ENCODE measurements at regions not wholly inside any gene's neighbourhood (a gene's known extent, or its start where the extent isn't known, plus 50 kb on each side); places are given as distances from the start of the nearest gene placed in this dataset.
"Not testable (repeated sequence)": the region's sequence is repeated elsewhere in the genome, so short reads cannot be mapped to it uniquely, and the experiment has no call there.

DNA sequence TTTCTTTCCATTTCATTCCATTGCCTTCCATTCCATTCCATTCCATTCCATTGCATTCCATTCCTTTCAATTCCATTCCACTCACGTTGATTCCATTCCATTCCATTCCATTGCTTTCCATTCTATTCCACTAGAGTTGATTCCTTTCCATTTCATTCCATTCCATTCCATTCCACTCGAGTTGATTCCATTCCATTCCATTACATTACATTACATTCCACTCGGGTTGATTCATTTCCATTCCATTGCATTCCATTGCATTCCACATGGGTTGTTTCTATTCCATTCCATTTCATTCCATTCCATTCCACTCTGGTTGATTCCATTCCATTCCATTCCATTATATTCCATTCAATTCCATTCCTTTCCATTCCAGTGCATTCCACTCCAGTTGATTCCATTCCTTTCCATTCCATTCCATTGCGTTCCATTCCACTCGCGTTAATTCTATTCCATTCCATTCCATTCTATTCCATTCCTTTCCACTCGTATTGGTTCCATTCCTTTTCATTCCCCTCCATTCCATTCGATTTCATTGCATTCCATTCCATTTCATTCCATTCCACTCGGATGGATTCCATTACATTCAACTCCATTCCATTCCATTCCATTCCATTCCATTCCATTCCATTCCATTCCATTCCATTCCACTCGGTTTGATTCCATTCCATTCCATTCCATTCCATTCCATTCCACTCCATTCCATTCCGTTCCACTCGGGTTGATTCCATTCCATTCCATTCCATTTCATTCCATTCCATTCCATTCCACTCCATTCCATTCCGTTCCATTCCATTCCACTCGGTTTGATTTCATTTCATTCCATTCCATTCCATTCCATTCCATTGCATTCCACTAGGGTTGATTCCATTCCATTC, 1139.1 kb downstream of the RPIA start:
- intact Hi-C loops (cut with DNase I); DNase-seq (ENCODE audit: low spot score): not testable (repeated sequence)

GRCh38 chr2:89831641-89832498, 1140.4 kb downstream of the RPIA start:
- no peak for DNase-seq (ENCODE audit: low spot score)

DNA sequence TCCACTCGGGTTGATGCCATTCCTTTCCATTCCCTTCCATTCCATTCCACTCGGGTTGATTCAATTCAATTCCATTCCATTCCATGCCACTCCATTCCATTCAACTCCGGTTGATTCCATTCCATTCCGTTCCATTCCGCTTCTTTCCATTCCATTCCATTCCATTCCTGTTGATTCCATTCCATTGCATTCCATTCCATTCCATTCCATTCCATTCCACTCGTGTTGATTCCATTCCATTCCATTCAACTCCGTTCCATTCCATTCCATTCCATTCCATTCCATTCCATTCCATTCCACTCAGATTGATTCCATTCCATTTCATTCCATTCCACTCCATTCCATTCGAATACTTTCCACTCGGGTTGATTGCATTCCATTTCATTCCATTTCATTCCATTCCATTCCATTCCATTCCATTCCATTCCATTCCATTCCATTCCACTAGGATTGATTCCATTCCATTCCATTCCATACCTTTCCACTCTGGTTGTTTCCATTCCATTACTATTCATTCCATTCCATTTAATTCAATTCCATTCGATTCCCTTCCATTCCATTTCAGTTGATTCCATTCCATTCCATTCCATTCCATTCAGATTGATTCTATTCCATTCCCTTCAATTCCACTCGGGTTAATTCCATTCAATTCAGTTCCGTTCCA, 1141.8 kb downstream of the RPIA start:
- intact Hi-C loops (cut with DNase I) = no loop called here
- no peak for DNase-seq (ENCODE audit: low spot score)

More at GRCh38 chr2:89831641-89832498, 1140.4 kb downstream of the RPIA start:
- intact Hi-C loops (cut with DNase I) = no loop called here

DNA sequence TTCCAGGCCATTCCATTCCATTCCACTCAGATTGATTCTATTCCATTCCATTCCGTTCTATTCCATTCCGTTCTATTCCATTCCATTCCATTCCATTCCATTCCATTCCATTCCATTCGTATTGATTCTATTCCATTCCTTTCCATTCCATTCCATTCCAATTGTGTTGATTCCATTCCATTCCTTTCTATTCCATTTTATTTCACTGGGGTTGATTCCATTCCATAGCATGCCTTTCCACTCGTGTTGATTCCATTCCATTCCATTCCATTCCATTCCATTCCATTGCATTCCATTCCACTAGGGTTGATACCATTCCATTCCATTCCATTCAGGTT, 1142.3 kb downstream of the RPIA start:
- intact Hi-C loops (cut with DNase I) = no loop called here
- DNase-seq (ENCODE audit: low spot score) = no peak

GRCh38 chr2:89834306-89834705, 1142.8 kb downstream of the RPIA start:
- intact Hi-C loops (cut with DNase I) = no loop called here
- no peak for DNase-seq (ENCODE audit: low spot score)

GRCh38 chr2:89836326-89836725, 1144.9 kb downstream of the RPIA start:
- intact Hi-C loops (cut with DNase I); DNase-seq (ENCODE audit: low spot score): not testable (repeated sequence)

DNA sequence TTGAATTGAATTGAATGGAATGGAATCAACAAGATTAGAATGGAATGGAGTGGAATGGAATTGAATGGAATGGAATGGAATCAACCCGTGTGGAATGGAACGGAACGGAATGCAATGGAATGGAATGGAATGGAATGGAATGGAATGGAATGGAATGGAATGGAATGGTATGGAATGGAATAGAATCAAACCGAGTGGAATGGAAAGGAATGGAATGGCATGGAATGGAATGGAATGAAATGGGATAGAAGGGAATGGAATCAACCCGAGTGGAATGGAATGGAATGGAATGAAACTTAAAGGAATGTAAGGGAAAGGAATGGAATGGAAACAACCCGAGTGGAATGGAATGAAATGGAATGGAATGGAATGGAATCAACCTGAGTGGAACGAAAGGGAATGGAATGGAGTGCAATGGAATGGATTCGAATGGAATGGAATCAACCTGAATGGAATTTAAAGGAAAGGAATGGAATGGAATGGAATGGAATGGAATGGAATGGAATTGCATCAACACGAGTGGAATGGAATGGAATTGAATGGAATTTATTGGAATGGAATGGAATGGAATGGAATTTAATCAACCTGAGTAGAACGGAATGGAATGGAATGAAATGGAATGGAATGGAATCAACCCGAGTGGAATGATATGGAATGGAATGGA, 1146.6 kb downstream of the RPIA start:
- intact Hi-C loops (cut with DNase I) = no loop called here
- no peak for DNase-seq (ENCODE audit: low spot score)

DNA sequence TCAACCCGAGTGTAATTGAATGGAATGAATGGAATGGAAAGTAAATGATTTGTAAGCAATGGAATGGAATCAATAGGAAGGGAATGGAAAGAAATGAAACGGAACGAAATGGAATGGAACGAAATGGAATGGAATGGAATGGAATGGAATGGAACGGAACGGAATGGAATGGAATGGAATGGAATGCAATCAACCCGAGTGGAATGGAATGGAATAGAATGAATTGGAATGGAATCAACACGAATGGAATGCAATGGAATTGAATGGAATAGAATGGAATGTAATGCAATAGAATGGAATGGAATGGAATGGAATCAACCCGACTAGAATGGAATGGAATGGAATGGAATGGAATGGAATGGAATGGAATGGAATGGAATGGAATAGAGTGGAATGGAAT, 1148.7 kb downstream of the RPIA start:
- DNase-seq (ENCODE audit: low spot score); intact Hi-C loops (cut with DNase I): not testable (repeated sequence)

GRCh38 chr2:89840781-89841475, 1149.5 kb downstream of the RPIA start:
- DNase-seq (ENCODE audit: low spot score) = peak; percentile 54
- intact Hi-C loops (cut with DNase I) = not testable (repeated sequence)

DNA sequence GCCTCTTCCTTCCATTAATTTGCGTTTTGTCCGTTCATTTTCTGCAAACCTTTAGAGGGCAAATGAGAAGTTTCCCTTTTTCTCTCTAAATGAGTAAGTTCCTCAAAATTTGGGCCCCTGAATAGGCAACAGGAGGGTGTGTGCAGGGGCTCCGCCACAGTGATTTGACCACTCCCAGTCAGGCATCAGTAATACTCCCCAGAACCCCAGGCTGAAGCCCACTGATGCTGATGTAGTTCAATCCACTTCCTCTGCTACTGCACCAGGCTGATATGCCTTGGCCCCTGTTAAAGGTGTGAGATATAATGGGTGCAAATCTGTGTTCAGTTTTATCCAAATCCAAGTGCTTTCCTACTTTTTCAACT, 1150.0 kb downstream of the RPIA start:
- DNase-seq (ENCODE audit: low spot score) = no peak
- intact Hi-C loops (cut with DNase I) = no loop called here

- DNase-seq (ENCODE audit: low spot score) = peak; percentile 53
- intact Hi-C loops (cut with DNase I) = no loop called here
These were observed 1150.9 kb downstream of the RPIA start for GRCh38 chr2:89842180-89842908.

DNA sequence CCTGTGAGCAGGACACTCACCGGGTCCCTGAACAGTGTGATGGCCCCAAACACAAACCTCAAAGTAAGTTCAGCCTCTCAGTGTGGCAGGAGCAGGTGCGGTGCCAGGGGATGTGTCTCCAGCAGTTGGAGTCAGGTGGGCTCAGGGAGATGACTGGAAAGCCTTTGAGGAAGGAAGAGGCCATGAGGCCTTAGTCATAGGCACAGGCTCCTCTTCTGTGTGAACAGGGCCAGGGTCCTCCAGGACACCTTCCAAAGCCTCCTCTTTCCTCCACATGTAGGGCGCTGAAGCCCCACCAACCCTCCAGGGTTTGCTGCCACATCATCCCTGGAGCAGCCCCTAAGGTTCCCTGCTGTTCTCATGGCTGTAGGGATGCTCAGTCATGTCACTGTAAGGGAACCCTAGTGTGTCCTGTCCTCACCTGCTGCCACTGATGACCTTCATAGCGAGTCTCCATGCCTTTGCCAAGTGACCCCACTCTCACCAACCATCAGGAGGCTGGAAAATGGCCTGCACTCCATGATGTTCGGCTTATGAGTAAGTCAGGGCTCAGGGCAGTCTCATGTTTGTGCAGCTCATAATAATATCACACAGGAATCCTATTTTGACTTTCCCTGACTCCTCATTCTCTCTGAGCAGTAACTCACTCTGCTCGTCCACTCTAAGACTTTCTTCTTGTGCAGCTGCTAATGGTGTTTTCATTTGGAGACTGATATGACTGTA, 1152.9 kb downstream of the RPIA start:
- peak; percentile 73 for DNase-seq (ENCODE audit: low spot score)
- intact Hi-C loops (cut with DNase I) = no loop called here

- peak; percentile 51 for DNase-seq (ENCODE audit: low spot score)
- intact Hi-C loops (cut with DNase I) = no loop called here
These were observed 1154.1 kb downstream of the RPIA start for GRCh38 chr2:89845532-89845931.

GRCh38 chr2:89848114-89848513, 1156.6 kb downstream of the RPIA start:
- intact Hi-C loops (cut with DNase I) = no loop called here
- DNase-seq (ENCODE audit: low spot score) = no peak

DNA sequence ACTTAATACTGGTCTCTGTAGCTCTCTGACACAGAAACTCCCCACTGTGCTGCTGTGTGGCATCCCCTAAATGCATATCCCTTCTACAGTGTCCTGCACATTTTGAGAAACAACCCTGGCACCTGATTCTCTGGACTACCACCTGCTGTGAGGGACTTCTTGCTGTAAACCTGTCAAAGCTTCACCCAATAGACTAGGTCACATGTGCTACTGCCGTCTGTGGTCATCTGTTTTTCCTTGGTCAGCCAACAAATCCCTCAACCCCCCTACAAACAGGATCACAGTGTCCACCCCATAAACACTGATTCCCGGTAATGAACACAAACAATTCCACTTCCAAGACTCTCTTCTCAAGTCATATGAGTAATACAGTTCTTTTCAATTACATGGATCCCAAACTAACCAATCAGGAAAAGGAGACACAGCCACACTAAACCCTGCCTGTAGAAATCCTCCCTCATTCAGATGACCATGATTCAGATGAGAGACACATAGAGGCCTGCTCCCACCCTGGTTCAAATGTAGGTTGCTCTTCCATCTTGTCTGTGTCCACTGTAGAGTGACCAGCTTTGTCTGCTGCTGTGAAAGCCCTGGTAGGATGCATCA, 1157.4 kb downstream of the RPIA start:
- no peak for DNase-seq (ENCODE audit: low spot score)
- intact Hi-C loops (cut with DNase I) = no loop called here

DNA sequence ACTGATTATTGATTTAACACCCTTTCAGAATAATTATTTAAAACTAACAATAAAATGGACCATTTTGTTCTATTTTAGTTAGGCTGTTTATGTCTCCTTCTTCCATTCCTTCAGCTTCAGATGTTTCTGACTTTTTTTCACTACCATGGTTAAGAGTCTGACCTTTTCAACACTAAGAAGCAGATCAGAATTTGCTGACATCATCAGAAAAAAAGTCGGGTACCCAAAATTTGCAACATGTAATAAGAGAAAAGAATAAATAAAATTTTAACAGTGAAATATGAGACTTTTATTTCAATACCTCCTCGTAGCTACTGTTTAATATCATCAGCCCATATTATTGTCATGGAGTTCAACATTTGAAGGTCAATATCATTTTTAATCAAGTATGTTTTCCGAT, 1158.3 kb downstream of the RPIA start:
- DNase-seq (ENCODE audit: low spot score) = no peak
- intact Hi-C loops (cut with DNase I) = no loop called here

GRCh38 chr2:89850481-89850880, 1159.0 kb downstream of the RPIA start:
- DNase-seq (ENCODE audit: low spot score) = no peak
- intact Hi-C loops (cut with DNase I) = no loop called here

All from posterior vena cava (tissue), 2 donors.